ENCODE measurements at regions not wholly inside any gene's neighbourhood (a gene's known extent, or its start where the extent isn't known, plus 50 kb on each side); places are given as distances from the start of the nearest gene placed in this dataset.

- no peak for FAIRE-seq
These were observed 124.1 kb upstream of the CDH19 start for GRCh38 chr18:66727991-66728390.

- no peak for FAIRE-seq
These were observed 120.9 kb upstream of the CDH19 start for GRCh38 chr18:66724664-66725356.

GRCh38 chr18:66722671-66723070, 118.8 kb upstream of the CDH19 start:
- no peak for FAIRE-seq

GRCh38 chr18:66708646-66709045, 104.8 kb upstream of the CDH19 start:
- FAIRE-seq, result no peak

GRCh38 chr18:66707473-66707872, 103.6 kb upstream of the CDH19 start:
- FAIRE-seq, result no peak

GRCh38 chr18:66695281-66695680, 91.4 kb upstream of the CDH19 start:
- no peak for FAIRE-seq

GRCh38 chr18:66694852-66695251, 91.0 kb upstream of the CDH19 start:
- no peak for FAIRE-seq

- no peak for FAIRE-seq
These were observed 83.7 kb upstream of the CDH19 start for GRCh38 chr18:66687635-66688034.

- FAIRE-seq, result no peak
These were observed 79.0 kb upstream of the CDH19 start for GRCh38 chr18:66682855-66683322.

- FAIRE-seq, result no peak
These were observed 72.8 kb upstream of the CDH19 start for GRCh38 chr18:66676699-66677098.

- no peak for FAIRE-seq
These were observed 70.4 kb upstream of the CDH19 start for GRCh38 chr18:66674286-66674685.

GRCh38 chr18:66668706-66669105, 64.8 kb upstream of the CDH19 start:
- FAIRE-seq, result no peak

- no peak for FAIRE-seq
These were observed 58.7 kb upstream of the CDH19 start for GRCh38 chr18:66662632-66663031.

GRCh38 chr18:66655407-66655806, 51.5 kb upstream of the CDH19 start:
- no peak for FAIRE-seq

Data from A204.1 (cell line).